DMS 273 treated with DMSO at 0.1 percent for 48 hours (cell line): ENCODE measurements at regions not wholly inside any gene's neighbourhood (a gene's known extent, or its start where the extent isn't known, plus 50 kb on each side); places are given as distances from the start of the nearest gene placed in this dataset.

Experiments used
- DNase-seq: peaks from one replicate; lab custom pipeline; 2025; lab: John Stamatoyannopoulos, UW

DNA sequence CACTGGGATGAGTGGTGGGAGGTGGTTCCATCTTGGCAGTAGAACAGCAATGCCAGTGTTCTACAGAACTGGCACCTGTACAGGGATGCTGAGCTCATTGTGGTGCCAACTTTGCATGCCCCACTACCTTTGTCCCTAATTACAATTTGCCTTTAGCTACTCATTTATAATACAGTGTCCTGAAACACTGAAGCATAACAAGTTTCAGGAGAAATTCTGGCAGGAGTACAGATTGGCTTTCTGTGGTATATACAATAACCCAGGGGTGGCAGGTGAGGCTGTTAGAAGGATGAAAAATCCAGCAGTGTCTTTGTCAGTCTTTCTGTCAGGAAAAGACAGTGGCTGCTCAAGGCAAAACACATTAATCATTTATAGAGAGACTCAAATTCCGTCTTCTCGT, 240.3 kb downstream of the FAM76B start:
- DNase-seq: no peak

GRCh38 chr11:95548416-95548815, 241.2 kb downstream of the FAM76B start:
- no peak for DNase-seq

DNA sequence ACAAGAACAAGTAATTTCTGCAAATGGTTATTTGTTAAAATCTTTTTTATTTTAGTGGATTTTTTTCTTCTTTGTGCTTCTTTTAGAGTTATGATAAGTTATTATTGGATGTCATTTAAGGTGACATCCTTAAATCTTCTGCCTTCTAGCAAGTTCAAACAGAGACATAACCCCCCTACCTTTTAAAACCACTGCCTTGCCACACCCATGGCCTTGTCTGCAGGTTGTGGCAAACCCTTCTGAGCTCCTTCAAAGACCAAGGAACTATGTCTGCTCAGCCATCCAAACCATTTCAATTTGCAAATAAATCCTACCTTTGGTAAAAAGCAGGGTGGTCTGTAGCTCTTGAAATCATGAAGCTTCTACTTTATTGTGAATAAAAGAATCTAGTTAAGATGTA, 241.6 kb downstream of the FAM76B start:
- DNase-seq: no peak

DNA sequence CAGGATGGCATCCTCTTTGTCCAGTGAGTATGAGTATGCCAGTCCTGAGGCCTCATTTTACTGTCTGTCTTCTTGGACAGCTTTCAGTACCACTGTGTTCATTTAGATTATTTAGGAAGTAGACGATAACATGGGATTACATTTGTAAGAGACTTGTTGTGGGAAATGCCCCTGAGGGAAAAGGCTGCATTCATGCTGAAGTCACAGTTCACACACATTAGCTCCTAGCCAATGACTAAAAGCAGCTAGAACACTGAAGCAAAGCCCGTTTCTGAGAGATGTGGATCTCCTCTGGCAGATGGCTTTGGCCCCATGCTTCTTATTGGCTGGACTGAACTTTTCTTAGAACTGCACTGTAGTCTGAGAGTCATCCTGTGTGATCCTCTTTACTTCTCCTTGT, 242.4 kb downstream of the FAM76B start:
- no peak for DNase-seq

DNA sequence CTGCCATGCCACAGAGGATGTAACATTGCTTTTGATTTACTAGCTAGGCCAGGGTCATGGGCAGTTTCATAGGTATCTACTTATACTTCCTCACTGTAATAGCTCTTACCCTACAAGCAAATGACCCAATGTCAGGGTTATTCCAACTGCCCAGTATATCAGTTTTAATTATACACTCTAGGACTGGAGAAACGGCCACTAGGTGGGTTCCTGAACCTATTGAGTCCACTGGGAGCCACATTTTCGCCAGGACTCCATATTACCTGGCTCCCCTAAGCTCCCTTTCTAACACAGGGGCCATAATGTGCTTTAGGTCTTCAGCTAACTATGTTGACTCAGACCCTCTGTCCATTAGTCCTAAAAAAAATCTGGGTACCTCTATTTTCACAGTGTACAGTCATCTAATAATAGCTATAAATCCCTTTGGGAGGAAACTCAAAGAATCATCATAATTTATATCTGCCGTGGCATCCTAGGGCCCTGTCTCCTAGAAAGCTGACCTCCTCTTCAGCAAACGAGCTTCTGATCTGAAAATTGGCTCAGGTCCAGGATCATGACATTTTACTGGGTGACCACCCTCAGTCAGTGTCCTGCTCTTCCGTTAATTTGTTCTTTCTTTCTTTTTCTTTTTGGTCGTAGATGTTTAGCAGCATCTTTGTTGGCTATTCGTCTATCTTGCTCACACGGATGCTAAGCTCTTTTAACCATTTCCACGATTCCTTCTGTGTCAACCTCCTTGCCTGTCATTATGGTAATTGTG, 244.3 kb downstream of the FAM76B start:
- DNase-seq: no peak

DNA sequence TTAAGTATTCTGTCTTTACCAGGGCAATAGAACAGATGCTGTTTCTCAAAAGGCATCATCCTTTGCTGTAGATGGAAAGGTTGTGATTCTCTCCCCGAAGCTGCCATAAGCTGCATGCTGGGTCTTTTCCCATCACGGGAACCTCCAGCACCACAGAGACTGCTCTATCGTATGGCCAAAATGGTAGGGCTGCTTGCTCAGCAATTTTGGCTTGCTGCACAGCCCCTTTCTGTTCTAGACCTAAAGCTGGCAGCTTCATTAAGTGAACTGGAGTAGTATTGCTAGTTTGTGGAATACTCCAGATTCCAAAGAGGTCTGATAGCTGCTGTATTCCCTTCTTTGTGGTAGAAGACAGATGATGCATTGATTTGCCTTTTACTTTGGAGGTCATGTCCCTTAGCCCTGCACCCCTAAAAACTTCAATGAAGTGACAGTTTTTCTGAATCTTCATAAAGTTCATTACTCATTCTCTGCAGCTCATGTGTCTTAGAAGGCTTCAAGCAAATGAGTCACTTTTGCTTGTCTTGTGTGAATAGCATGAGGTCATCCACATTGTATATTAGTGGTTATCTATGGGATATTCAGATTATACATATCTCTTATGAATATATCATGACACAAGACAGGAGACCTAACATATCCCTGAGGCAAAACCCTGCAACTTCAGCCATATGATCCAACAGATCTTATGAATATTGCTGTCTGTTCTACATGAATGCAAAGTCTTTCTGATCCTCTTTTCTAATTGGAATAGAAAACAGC, 245.3 kb downstream of the FAM76B start:
- no peak for DNase-seq

- DNase-seq: no peak
Observed at GRCh38 chr11:95542868-95543551, 246.6 kb downstream of the FAM76B start.

GRCh38 chr11:95541715-95542114, 247.9 kb downstream of the FAM76B start:
- DNase-seq: no peak

DNA sequence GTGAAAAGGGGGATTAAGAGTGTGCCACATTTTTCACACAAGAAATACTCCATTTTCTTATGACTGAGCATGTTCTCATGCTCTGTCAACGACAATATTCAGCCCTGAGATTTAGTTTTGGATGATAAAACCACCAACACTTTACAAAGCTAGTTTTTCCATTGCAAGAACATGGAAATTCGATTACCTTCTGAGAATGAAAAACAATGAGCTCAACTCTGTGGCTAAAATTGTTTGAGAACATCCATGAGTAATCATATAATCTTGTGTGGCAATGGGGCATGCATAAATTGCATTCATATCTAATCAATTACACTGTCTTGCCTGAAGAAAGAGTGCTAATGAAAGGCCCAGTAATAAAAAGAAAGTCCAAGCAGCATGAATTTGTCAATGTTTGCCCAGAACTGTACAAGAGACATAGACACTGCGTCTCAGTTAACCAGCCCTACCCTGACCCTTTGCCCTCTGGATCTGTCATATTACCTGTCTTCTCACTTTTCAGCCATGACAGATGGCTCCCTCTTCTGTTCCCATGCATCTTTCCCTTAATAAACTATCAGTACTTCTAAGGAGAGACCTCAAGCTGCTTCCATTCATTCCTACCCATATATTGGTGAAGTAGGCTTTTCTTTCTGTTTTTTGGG, 253.4 kb downstream of the FAM76B start:
- DNase-seq: no peak

GRCh38 chr11:95534809-95535208, 254.8 kb downstream of the FAM76B start:
- DNase-seq: no peak

GRCh38 chr11:95534226-95534625, 255.4 kb downstream of the FAM76B start:
- no peak for DNase-seq

DNA sequence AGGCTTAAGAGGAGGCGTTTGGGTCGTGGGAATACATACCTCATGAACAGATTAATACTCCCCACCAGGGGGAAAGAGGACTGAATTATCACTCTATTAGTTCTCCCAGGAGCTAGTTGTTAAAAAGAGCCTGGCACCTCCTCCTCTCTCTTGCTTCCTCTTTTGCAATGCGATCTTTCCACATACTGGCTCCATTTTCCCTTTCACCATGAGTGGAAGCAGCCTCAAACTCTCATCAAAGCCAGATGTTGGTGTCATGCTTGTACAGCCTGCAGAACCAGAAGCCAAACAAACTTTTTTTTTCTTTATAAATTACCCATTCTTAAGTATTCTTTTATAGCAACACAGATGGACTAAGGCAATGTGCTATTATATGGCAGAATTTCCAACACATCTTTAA, 258.5 kb downstream of the FAM76B start:
- DNase-seq: no peak

- no peak for DNase-seq
Observed at GRCh38 chr11:95524314-95525036, 265.1 kb downstream of the FAM76B start.

DNA sequence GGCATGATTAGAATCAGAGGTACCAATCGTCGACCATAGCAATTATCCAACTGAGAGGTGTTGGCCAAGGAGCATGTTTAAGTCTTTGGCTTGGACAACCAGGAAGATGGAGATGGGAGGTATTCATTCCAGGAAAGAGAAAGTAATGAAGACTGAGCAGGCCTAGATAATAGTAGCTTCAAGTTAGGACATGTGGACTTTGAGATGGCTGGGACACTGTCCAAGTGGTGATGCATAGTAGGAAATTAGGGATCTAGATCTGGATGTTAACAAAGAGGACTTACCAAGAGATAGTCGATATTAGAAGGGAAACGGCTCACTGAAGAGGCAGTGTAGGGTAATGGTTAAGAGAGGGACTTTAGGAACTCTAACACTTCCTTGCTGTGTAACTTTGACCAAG, 266.7 kb downstream of the FAM76B start:
- no peak for DNase-seq

DNA sequence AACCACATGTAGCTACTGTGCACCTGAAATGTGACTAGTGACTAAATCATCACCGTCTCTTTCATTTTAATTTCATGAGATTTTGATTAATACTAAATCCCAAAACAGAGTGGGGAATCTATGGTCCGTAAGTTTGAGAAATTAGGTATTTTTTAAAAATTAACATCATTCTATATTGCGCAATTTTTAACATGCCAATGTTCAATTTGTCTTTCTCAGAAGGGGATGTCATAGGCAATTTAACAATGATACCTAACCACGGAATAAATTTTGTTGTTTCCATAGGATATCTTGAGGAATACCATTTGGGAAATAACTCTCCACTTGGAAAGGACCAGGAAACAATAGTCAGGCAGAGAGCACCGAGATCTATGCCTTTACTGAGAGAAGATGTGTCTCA, 267.7 kb downstream of the FAM76B start:
- no peak for DNase-seq

- DNase-seq: no peak
Observed at GRCh38 chr11:95521133-95521542, 268.4 kb downstream of the FAM76B start.

DNA sequence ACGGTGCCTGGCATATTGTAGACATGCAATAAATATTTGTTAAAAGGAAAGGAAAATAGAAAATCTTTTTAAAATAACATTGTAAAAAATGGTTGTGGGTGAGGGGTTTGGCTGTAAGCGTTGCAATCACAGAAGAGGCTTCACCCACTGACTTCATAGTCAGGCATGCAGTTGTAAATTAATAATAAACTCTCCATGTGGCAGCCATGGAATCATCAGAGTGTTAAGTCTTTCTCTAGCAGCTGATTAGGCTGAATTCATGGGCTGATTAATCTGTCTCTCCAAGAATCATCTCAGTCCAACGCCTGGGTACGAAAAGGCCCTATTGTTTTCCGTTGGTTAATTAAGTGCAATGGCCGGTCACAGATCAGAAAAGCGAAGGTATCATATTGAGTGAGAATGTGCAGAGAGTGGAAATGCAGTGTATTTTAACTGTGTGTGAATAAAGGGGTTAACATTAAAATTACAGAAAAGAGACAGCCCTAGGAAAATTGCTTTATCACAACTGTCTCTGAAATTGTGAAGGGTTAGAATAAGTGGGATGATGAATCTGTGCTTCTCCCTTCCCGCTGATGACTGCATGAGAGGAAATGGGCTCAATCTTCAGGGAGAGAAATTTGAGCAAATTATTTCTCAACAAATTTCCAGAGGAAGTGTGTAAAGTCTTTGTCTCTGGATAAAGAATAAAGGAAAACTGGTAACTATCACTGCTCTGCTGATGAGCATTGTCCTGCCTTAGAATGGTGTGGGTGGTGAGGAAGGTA, 269.0 kb downstream of the FAM76B start:
- DNase-seq: no peak

DNA sequence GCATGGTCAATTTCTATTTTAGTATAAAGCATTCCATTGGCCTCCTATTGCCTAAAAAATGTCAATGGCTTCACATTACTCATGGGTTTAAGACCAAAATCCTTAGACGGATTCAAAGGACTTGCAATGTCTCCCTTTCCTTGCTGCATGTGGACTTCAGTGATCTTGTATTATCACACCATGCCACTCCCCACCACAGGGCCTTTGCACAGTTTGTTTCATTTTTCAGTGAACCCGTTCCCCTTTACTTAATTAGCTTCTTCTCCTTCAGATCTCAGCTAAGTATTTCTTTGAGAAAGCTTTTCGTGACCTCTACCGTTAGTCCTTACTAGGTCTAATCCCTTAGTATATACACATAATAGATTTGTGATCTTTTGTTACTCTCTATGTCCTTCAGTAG, 269.7 kb downstream of the FAM76B start:
- DNase-seq: no peak

DNA sequence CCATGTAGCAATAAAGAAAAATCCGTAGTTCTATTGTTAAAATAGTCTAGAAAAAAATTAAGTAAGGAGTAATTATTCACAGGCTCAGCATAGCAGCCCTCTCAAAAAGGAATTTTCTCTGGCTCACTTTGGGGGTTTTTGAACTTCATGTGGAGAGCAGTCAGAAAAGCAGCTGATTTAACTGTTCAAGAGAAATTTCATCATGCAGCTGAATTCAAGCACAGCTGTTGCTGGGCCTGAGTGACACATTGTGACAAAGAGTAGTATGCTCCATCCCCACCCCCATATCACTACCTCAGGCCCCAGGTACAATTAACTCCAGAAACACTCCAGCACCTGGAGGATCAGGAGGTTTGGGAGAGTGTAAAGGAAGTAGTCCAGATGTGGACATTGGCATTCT, 272.1 kb downstream of the FAM76B start:
- no peak for DNase-seq

DNA sequence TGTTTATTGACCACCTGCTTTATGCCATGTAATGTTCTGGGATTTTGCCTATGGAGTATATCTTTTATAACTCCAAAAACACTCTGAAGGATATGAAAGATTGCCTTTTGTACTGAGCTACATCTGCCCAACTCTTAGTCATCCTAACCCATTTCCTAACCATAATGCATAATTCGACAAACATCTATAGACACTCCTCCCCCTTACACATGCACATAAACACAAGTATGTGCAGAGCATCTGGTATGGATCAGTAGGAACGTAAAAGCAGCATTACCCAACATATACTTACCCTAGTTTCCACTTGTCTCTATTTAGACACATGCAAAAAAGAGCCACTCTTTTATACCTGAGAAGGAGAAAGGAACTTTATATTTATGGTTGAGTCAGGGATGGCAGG, 272.8 kb downstream of the FAM76B start:
- DNase-seq: no peak

- DNase-seq: no peak
Observed at GRCh38 chr11:95516175-95516574, 273.4 kb downstream of the FAM76B start.
